ENCODE measurements at regions not wholly inside any gene's neighbourhood (a gene's known extent, or its start where the extent isn't known, plus 50 kb on each side); places are given as distances from the start of the nearest gene placed in this dataset.

GRCh38 chr6:163707387-163708355, 293.2 kb downstream of the QKI start:
- Histone ChIP-seq H3K9me2 (replicated peaks; ENCODE audit: insufficient read depth) (no peaks in the 10 kb centered on the region), H3K79me2 (no peaks in the 10 kb centered on the region), H3K36me3 (replicated peaks; ENCODE audit: insufficient read depth, low read depth) (no peaks in the 10 kb centered on the region), H3K4me1 (ENCODE audit: insufficient read depth) (no peaks in the 10 kb centered on the region), H3K4me3 (no peak overlapping the region), H3K4me2 (no peak overlapping the region), H3K9me3 (ENCODE audit: low read depth) (no peaks in the 10 kb centered on the region), H3K27me3 (no peaks in the 10 kb centered on the region), H4K20me1 (ENCODE audit: insufficient read depth, poor library complexity, severe bottlenecking) (no peaks in the 10 kb centered on the region), H3K27ac (no peak overlapping the region), H2AFZ (no peak overlapping the region)
- WGBS (ENCODE audit: low lambda C conversion rate, missing lambda C conversion rate), result 73% methylated on average over 18 of the region's 18 CpGs
- no peak for DNase-seq (ENCODE audit: low spot score)
- TF ChIP-seq, protein P1, sequence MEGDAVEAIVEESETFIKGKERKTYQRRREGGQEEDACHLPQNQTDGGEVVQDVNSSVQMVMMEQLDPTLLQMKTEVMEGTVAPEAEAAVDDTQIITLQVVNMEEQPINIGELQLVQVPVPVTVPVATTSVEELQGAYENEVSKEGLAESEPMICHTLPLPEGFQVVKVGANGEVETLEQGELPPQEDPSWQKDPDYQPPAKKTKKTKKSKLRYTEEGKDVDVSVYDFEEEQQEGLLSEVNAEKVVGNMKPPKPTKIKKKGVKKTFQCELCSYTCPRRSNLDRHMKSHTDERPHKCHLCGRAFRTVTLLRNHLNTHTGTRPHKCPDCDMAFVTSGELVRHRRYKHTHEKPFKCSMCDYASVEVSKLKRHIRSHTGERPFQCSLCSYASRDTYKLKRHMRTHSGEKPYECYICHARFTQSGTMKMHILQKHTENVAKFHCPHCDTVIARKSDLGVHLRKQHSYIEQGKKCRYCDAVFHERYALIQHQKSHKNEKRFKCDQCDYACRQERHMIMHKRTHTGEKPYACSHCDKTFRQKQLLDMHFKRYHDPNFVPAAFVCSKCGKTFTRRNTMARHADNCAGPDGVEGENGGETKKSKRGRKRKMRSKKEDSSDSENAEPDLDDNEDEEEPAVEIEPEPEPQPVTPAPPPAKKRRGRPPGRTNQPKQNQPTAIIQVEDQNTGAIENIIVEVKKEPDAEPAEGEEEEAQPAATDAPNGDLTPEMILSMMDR (IDR thresholded peaks at IDR 0.05; ENCODE audit: poor library complexity), result no peak
- TF ChIP-seq EZH2 (IDR thresholded peaks at IDR 0.05; ENCODE audit: borderline replicate concordance) (no peak), EZH2phosphoT487 (IDR thresholded peaks at IDR 0.05; ENCODE audit: low read depth, severe bottlenecking, unreplicated experiment) (no peak)

DNA sequence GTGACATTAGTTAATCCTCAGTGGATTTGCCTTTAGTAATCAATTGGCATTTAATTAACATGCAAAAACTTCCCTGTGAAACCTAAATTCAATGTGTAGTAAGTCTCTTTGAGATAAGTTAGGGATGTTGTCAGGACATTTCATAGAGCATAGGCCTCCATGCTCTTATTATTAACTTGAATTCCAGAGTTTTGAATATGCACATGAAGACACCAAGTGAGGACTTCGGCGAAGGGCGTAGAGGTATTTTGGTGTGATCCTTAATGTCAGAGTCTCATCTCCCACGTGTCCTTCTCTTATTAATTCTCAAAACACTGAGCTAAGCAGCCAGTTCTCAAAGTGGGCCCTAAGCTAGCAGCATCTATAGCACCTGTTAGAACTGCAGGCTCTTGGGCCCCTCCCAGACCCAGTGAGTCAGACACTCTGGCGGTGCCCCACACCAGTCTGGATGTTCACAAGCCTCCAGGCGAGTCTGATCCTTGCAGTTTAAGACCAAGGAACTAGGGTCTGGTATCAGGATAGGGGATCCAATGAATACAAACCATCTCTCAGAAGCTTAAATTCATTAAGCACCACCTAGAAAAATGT, 292.1 kb downstream of the QKI start:
- Histone ChIP-seq H3K9me2 (replicated peaks; ENCODE audit: insufficient read depth) (no peaks in the 10 kb centered on the region), H3K4me2 (no peak overlapping the region), H4K20me1 (ENCODE audit: insufficient read depth, poor library complexity, severe bottlenecking) (no peaks in the 10 kb centered on the region), H2AFZ (no peak overlapping the region), H3K4me3 (no peak overlapping the region), H3K27ac (no peak overlapping the region), H3K79me2 (no peaks in the 10 kb centered on the region), H3K36me3 (replicated peaks; ENCODE audit: insufficient read depth, low read depth) (no peaks in the 10 kb centered on the region), H3K4me1 (ENCODE audit: insufficient read depth) (no peaks in the 10 kb centered on the region), H3K27me3 (no peaks in the 10 kb centered on the region), H3K9me3 (ENCODE audit: low read depth) (no peaks in the 10 kb centered on the region)
- TF ChIP-seq EZH2 (IDR thresholded peaks at IDR 0.05; ENCODE audit: borderline replicate concordance) (no peak), EZH2phosphoT487 (IDR thresholded peaks at IDR 0.05; ENCODE audit: low read depth, severe bottlenecking, unreplicated experiment) (no peak)
- TF ChIP-seq, protein P1 (IDR thresholded peaks at IDR 0.05; ENCODE audit: poor library complexity), result no peak
- no peak for DNase-seq (ENCODE audit: low spot score)
- 84% methylated on average over 6 of the region's 6 CpGs for WGBS (ENCODE audit: low lambda C conversion rate, missing lambda C conversion rate)

DNA sequence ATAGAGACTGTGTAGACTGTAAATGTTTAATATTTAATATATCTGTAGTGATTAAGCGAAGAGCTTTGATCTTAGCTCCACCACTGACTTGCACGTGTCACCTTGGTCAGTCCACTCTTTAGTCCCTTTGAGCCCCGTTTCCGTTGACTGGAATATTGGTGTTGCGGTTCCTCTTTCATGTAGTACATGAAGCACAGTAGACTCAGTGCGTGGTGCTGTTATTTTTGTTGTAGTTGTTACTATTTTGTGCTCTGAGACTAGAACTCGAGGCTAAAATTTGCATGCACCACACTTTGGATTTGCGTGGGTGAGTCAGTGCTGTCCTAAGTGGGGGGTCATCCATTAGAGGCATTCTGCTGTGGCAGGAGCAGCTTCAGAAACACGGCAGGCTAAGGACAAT, 291.4 kb downstream of the QKI start:
- WGBS (ENCODE audit: low lambda C conversion rate, missing lambda C conversion rate), result 91% methylated on average over 9 of the region's 9 CpGs
- TF ChIP-seq EZH2 (IDR thresholded peaks at IDR 0.05; ENCODE audit: borderline replicate concordance), result no peak
- TF ChIP-seq EZH2phosphoT487 (IDR thresholded peaks at IDR 0.05; ENCODE audit: low read depth, severe bottlenecking, unreplicated experiment), result no peak
- TF ChIP-seq, protein P1 (IDR thresholded peaks at IDR 0.05; ENCODE audit: poor library complexity), result no peak
- no peak for DNase-seq (ENCODE audit: low spot score)
- H3K9me3 ChIP-seq (ENCODE audit: low read depth), result no peaks in the 10 kb centered on the region
- no peaks in the 10 kb centered on the region for H3K27me3 ChIP-seq
- no peaks in the 10 kb centered on the region for H3K79me2 ChIP-seq
- H3K4me3 ChIP-seq, result no peak overlapping the region
- no peaks in the 10 kb centered on the region for H4K20me1 ChIP-seq (ENCODE audit: insufficient read depth, poor library complexity, severe bottlenecking)
- no peak overlapping the region for H3K4me2 ChIP-seq
- no peaks in the 10 kb centered on the region for H3K36me3 ChIP-seq (replicated peaks; ENCODE audit: insufficient read depth, low read depth)
- no peaks in the 10 kb centered on the region for H3K9me2 ChIP-seq (replicated peaks; ENCODE audit: insufficient read depth)
- no peak overlapping the region for H2AFZ ChIP-seq
- no peaks in the 10 kb centered on the region for H3K4me1 ChIP-seq (ENCODE audit: insufficient read depth)
- H3K27ac ChIP-seq, result no peak overlapping the region
